WTC11 (cell line): ENCODE measurements at regions not wholly inside any gene's neighbourhood (a gene's known extent, or its start where the extent isn't known, plus 50 kb on each side); places are given as distances from the start of the nearest gene placed in this dataset.
"Not testable (repeated sequence)": the region's sequence is repeated elsewhere in the genome, so short reads cannot be mapped to it uniquely, and the experiment has no call there.

Experiments
- ATAC-seq: fragments of 200-7000 bp; cut with Tn5 transposase; 2 replicates; pipeline ENCODE4 v1.10.0; 2021; ENCODE audit warnings: mild to moderate bottlenecking, moderate library complexity
- CTCF ChIA-PET: fragments of 300-600 bp; sonication (Branson Sonifier 250); formaldehyde crosslinking; loops from one replicate; lab custom pipeline; 2021; ENCODE audit warnings: antibody characterized with exemption; lab: Charles Lee
- POLR2A ChIA-PET: fragments of 350-600 bp; sonication (Branson Sonifier 250); formaldehyde crosslinking; loops from one replicate; lab custom pipeline; 2021; ENCODE audit warnings: antibody characterized with exemption; lab: Charles Lee
- DNase-seq: peaks from one replicate; pipeline ENCODE4 v3.0.0; 2021; ENCODE audit warnings: low spot score
- H3K27ac Mint-ChIP-seq: 2 replicates; pipeline ENCODE4 v1.8.0; 2021; ENCODE audit warnings: mixed read lengths
- H3K27me3 Mint-ChIP-seq: 2 replicates; pipeline ENCODE4 v1.8.0; 2021; ENCODE audit warnings: low read depth, mild to moderate bottlenecking, moderate library complexity, mixed read lengths
- H3K36me3 Mint-ChIP-seq: 2 replicates; pipeline ENCODE4 v1.8.0; 2021; ENCODE audit warnings: mixed read lengths
- H3K4me1 Mint-ChIP-seq: 2 replicates; pipeline ENCODE4 v1.8.0; 2022; ENCODE audit warnings: mixed read lengths
- H3K4me3 Mint-ChIP-seq: 2 replicates; pipeline ENCODE4 v1.8.0; 2021; ENCODE audit warnings: mild to moderate bottlenecking, moderate library complexity, mixed read lengths
- H3K9me3 Mint-ChIP-seq: 2 replicates; pipeline ENCODE4 v1.8.0; 2021; ENCODE audit warnings: mixed read lengths
- CDX4 ChIP-seq: fragments of 250-450 bp; sonication (Bioruptor Pico); IDR thresholded peaks from 2 replicates; pipeline ENCODE4 v1.9.0; 2021; ENCODE audit warnings: moderate library complexity, mild to moderate bottlenecking, inconsistent platforms, borderline replicate concordance
- CREB1 ChIP-seq: sonication (generic); formaldehyde crosslinking; IDR thresholded peaks from 2 replicates; pipeline ENCODE4 v1.8.0; 2023; ENCODE audit warnings: mild to moderate bottlenecking, missing genetic modification reagents
- CREM ChIP-seq: sonication (generic); formaldehyde crosslinking; IDR thresholded peaks from 2 replicates; pipeline ENCODE4 v1.8.1; 2022; ENCODE audit warnings: mild to moderate bottlenecking, missing genetic modification reagents, moderate library complexity
- E2F1 ChIP-seq: sonication (generic); formaldehyde crosslinking; IDR thresholded peaks from 2 replicates; pipeline ENCODE4 v1.8.0; 2022; ENCODE audit warnings: mild to moderate bottlenecking, missing genetic modification reagents
- ETV6 ChIP-seq: sonication (generic); formaldehyde crosslinking; IDR thresholded peaks from 2 replicates; pipeline ENCODE4 v1.8.1; 2022; ENCODE audit warnings: mild to moderate bottlenecking, missing genetic modification reagents
- FOXK1 ChIP-seq: sonication (generic); formaldehyde crosslinking; IDR thresholded peaks from 2 replicates; pipeline ENCODE4 v1.8.0; 2022; ENCODE audit warnings: mild to moderate bottlenecking, moderate library complexity, missing genetic modification reagents
- GRHL2 ChIP-seq: fragments of 250-450 bp; sonication (Bioruptor Pico); IDR thresholded peaks from 2 replicates; pipeline ENCODE4 v1.8.0; 2022; ENCODE audit warnings: mild to moderate bottlenecking, moderate library complexity; ENCODE audit not compliant: insufficient replicate concordance, severe bottlenecking
- KAT7 ChIP-seq: sonication (generic); formaldehyde crosslinking; IDR thresholded peaks from 2 replicates; pipeline ENCODE4 v1.8.1; 2023; ENCODE audit warnings: missing genetic modification reagents, mild to moderate bottlenecking, borderline replicate concordance
- NFATC4 ChIP-seq: fragments of 250-450 bp; sonication (Bioruptor Pico); IDR thresholded peaks from 2 replicates; pipeline ENCODE4 v1.9.0; 2021; ENCODE audit warnings: mild to moderate bottlenecking
- RORB ChIP-seq: fragments of 250-450 bp; sonication (Bioruptor Pico); IDR thresholded peaks from 2 replicates; pipeline ENCODE4 v1.9.0; 2021; ENCODE audit warnings: mild to moderate bottlenecking
- TEAD1 ChIP-seq: sonication (generic); formaldehyde crosslinking; IDR thresholded peaks from 2 replicates; pipeline ENCODE4 v1.8.0; 2022; ENCODE audit warnings: mild to moderate bottlenecking, missing genetic modification reagents
- ZNF138 ChIP-seq: sonication (generic); formaldehyde crosslinking; conservative IDR thresholded peaks from 2 replicates; pipeline ENCODE4 v1.8.1; 2022; ENCODE audit warnings: mild to moderate bottlenecking, moderate library complexity, missing genetic modification reagents
- ZNF232 ChIP-seq: sonication (generic); formaldehyde crosslinking; IDR thresholded peaks from 2 replicates; pipeline ENCODE4 v1.8.0; 2022; ENCODE audit warnings: mild to moderate bottlenecking, missing genetic modification reagents
- ZNF317 ChIP-seq: sonication (generic); formaldehyde crosslinking; IDR thresholded peaks from 2 replicates; pipeline ENCODE4 v1.8.1; 2023; ENCODE audit warnings: low read depth, mild to moderate bottlenecking, moderate library complexity, missing genetic modification reagents, borderline replicate concordance
- ZNF671 ChIP-seq: fragments of 250-450 bp; sonication (Bioruptor Pico); IDR thresholded peaks from 2 replicates; pipeline ENCODE4 v1.8.0; 2021; ENCODE audit warnings: mild to moderate bottlenecking
- ZSCAN18 ChIP-seq: fragments of 250-450 bp; sonication (Bioruptor Pico); IDR thresholded peaks from 2 replicates; pipeline ENCODE4 v2.1.2; 2022; ENCODE audit warnings: mild to moderate bottlenecking, moderate library complexity
- TF ChIP-seq, protein P1 (sequence below): sonication (generic); formaldehyde crosslinking; IDR thresholded peaks from 2 replicates; pipeline ENCODE4 v1.8.0; 2022; ENCODE audit warnings: mild to moderate bottlenecking, missing genetic modification reagents
- TF ChIP-seq, protein P2 (sequence below): sonication (generic); formaldehyde crosslinking; IDR thresholded peaks from 2 replicates; pipeline ENCODE4 v1.8.0; 2023; ENCODE audit warnings: missing genetic modification reagents
- TF ChIP-seq, protein P3 (sequence below): sonication (generic); formaldehyde crosslinking; IDR thresholded peaks from 2 replicates; pipeline ENCODE4 v1.8.1; 2022; ENCODE audit warnings: mild to moderate bottlenecking, moderate library complexity, missing genetic modification reagents

- no peaks in the 10 kb centered on the region for H3K4me1 Mint-ChIP-seq
- ChIA-PET CTCF (no interaction called here), POLR2A (no interaction called here)
- H3K36me3 Mint-ChIP-seq = peaks cover 16% of the 10 kb centered on the region
- DNase-seq (no peak), ATAC-seq (no peak)
- H3K27ac Mint-ChIP-seq = no peak overlapping the region
- no peaks in the 10 kb centered on the region for H3K27me3 Mint-ChIP-seq
- no peak for TF ChIP-seq GRHL2
- H3K4me3 Mint-ChIP-seq = no peak overlapping the region
- H3K9me3 Mint-ChIP-seq = peaks cover 14% of the 10 kb centered on the region
Observed at GRCh38 chr3:164791263-164791662, 287.0 kb downstream of the SI start.

DNA sequence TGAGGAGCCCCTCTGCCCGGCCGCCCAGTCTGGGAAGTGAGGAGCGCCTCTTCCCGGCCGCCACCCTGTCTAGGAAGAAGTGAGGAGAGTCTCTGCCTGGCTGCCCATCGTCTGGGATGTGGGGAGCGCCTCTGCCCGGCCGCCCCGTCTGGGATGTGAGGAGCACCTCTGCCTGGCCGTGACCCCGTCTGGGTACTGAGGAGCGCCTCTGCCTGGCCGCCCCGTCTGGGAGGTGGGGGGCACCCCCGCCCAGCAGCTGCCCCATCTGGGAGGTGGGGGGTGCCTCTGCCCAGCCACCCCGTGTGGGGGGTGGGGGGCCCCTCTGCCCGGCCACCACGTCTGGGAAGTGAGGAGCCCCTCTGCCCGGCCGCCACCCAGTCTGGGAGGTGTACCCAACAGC lies 293.9 kb downstream of the SI start:
- H3K4me3 Mint-ChIP-seq, ATAC-seq, H3K4me1 Mint-ChIP-seq, POLR2A ChIA-PET, H3K27me3 Mint-ChIP-seq, H3K27ac Mint-ChIP-seq, DNase-seq, CTCF ChIA-PET: not testable (repeated sequence)
- H3K9me3 Mint-ChIP-seq = peaks cover 31% of the 10 kb centered on the region
- peaks cover 32% of the 10 kb centered on the region for H3K36me3 Mint-ChIP-seq

DNA sequence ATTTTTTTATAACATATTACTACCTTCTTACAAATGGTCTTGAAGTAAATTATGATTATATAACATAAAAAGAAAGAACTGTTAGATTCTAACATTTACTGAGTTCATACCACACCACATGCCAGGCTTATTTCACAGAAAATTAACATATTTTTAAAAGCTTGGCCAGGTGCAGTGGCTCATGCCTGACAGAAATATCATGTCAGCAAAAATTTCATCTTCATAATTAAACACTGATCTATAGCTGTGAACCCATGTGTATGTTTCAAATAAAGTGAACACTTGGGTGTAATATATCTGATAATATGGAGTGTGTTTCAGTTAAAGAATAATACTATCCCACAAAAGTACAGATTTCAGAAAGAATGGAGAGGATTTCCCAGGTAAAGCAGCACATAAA lies 296.5 kb downstream of the SI start:
- CTCF ChIA-PET = no interaction called here
- H3K4me1 Mint-ChIP-seq = no peaks in the 10 kb centered on the region
- no peak for TF ChIP-seq ETV6 (CRISPR knock-in tag)
- no peak overlapping the region for H3K27ac Mint-ChIP-seq
- peaks cover 37% of the 10 kb centered on the region for H3K9me3 Mint-ChIP-seq
- H3K4me3 Mint-ChIP-seq = no peak overlapping the region
- peaks cover 27% of the 10 kb centered on the region for H3K36me3 Mint-ChIP-seq
- H3K27me3 Mint-ChIP-seq = no peaks in the 10 kb centered on the region
- no peak for ATAC-seq
- DNase-seq = no peak
- POLR2A ChIA-PET = no interaction called here

- ATAC-seq = no peak
- DNase-seq = no peak
- ChIA-PET POLR2A (no interaction called here), CTCF (no interaction called here)
- Mint-ChIP-seq H3K4me3 (no peak overlapping the region), H3K4me1 (no peaks in the 10 kb centered on the region), H3K27me3 (no peaks in the 10 kb centered on the region), H3K27ac (no peak overlapping the region), H3K9me3 (peaks cover 23% of the 10 kb centered on the region), H3K36me3 (peaks cover 16% of the 10 kb centered on the region)
- TF ChIP-seq, protein P1, sequence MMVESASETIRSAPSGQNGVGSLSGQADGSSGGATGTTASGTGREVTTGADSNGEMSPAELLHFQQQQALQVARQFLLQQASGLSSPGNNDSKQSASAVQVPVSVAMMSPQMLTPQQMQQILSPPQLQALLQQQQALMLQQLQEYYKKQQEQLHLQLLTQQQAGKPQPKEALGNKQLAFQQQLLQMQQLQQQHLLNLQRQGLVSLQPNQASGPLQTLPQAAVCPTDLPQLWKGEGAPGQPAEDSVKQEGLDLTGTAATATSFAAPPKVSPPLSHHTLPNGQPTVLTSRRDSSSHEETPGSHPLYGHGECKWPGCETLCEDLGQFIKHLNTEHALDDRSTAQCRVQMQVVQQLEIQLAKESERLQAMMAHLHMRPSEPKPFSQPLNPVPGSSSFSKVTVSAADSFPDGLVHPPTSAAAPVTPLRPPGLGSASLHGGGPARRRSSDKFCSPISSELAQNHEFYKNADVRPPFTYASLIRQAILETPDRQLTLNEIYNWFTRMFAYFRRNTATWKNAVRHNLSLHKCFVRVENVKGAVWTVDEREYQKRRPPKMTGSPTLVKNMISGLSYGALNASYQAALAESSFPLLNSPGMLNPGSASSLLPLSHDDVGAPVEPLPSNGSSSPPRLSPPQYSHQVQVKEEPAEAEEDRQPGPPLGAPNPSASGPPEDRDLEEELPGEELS (CRISPR knock-in tag) = no peak
- no peak for TF ChIP-seq RORB
- no peak for TF ChIP-seq KAT7
- TF ChIP-seq ZSCAN18 (CRISPR knock-in tag) = no peak
- no peak for TF ChIP-seq TEAD1 (CRISPR knock-in tag)
- no peak for TF ChIP-seq CREB1 (CRISPR knock-in tag)
- no peak for TF ChIP-seq ZNF671 (CRISPR knock-in tag)
- TF ChIP-seq ZNF138 (CRISPR knock-in tag) = no peak
- no peak for TF ChIP-seq ZNF317
- TF ChIP-seq, protein P2, sequence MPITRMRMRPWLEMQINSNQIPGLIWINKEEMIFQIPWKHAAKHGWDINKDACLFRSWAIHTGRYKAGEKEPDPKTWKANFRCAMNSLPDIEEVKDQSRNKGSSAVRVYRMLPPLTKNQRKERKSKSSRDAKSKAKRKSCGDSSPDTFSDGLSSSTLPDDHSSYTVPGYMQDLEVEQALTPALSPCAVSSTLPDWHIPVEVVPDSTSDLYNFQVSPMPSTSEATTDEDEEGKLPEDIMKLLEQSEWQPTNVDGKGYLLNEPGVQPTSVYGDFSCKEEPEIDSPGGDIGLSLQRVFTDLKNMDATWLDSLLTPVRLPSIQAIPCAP = no peak
- TF ChIP-seq NFATC4 (CRISPR knock-in tag) = no peak
- TF ChIP-seq ZNF232 = no peak
- TF ChIP-seq E2F1 = no peak
- TF ChIP-seq, protein P3, sequence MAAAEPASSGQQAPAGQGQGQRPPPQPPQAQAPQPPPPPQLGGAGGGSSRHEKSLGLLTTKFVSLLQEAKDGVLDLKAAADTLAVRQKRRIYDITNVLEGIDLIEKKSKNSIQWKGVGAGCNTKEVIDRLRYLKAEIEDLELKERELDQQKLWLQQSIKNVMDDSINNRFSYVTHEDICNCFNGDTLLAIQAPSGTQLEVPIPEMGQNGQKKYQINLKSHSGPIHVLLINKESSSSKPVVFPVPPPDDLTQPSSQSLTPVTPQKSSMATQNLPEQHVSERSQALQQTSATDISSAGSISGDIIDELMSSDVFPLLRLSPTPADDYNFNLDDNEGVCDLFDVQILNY (CRISPR knock-in tag) = no peak
- TF ChIP-seq CDX4 (CRISPR knock-in tag) = no peak
- no peak for TF ChIP-seq FOXK1 (CRISPR knock-in tag)
- no peak for TF ChIP-seq CREM (CRISPR knock-in tag)
Observed at GRCh38 chr3:164779816-164780215, 298.5 kb downstream of the SI start.
